GM12878 (cell line): ENCODE measurements at regions not wholly inside any gene's neighbourhood (a gene's known extent, or its start where the extent isn't known, plus 50 kb on each side); places are given as distances from the start of the nearest gene placed in this dataset.

Experiments
- CBX3 ChIP-seq: fragments of 200-600 bp; sonication (generic); IDR thresholded peaks from 2 replicates; pipeline ENCODE4 v1.6.1; 2016; ENCODE audit warnings: low read depth, borderline replicate concordance
- EZH2 ChIP-seq: IDR thresholded peaks from 2 replicates; pipeline ENCODE4 v1.6.1; 2012; ENCODE audit warnings: low read depth, mild to moderate bottlenecking, control low read depth, inconsistent platforms, low read length, borderline replicate concordance; ENCODE audit not compliant: control insufficient read depth
- TF ChIP-seq, protein P1 (sequence below): IDR thresholded peaks from 2 replicates; pipeline ENCODE4 v1.6.1; 2012; ENCODE audit warnings: mild to moderate bottlenecking, low read depth, low read length
- TF ChIP-seq, protein P2 (sequence below): IDR thresholded peaks from 2 replicates; pipeline ENCODE4 v1.6.1; 2012; ENCODE audit warnings: low read depth, low read length, improper control_type of control experiment
- TF ChIP-seq, protein P3 (sequence below): IDR thresholded peaks from 2 replicates; pipeline ENCODE4 v1.6.1; 2011; ENCODE audit warnings: low read depth, low read length, improper control_type of control experiment, borderline replicate concordance

DNA sequence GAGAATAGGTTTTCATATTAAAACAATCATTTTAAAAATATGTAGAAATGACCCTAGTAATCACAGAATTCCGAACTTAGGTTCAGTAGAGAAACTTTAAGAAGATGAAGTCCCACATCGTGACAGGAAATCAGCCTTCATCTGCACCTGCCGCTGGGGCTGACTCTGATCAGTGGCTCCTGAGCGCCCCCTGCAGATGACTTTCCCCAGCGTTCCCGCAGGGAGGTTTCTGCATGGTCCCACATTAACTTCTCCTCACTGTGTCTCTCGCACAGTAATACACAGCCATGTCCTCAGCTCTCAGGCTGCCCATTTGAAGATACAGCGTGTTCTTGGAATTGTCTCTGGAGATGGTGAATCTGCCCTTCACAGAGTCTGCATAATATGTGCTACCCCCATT is 1131.1 kb downstream of the TMEM121 start:
- TF ChIP-seq EZH2 (no peak), CBX3 (no peak)
- TF ChIP-seq, protein P1, sequence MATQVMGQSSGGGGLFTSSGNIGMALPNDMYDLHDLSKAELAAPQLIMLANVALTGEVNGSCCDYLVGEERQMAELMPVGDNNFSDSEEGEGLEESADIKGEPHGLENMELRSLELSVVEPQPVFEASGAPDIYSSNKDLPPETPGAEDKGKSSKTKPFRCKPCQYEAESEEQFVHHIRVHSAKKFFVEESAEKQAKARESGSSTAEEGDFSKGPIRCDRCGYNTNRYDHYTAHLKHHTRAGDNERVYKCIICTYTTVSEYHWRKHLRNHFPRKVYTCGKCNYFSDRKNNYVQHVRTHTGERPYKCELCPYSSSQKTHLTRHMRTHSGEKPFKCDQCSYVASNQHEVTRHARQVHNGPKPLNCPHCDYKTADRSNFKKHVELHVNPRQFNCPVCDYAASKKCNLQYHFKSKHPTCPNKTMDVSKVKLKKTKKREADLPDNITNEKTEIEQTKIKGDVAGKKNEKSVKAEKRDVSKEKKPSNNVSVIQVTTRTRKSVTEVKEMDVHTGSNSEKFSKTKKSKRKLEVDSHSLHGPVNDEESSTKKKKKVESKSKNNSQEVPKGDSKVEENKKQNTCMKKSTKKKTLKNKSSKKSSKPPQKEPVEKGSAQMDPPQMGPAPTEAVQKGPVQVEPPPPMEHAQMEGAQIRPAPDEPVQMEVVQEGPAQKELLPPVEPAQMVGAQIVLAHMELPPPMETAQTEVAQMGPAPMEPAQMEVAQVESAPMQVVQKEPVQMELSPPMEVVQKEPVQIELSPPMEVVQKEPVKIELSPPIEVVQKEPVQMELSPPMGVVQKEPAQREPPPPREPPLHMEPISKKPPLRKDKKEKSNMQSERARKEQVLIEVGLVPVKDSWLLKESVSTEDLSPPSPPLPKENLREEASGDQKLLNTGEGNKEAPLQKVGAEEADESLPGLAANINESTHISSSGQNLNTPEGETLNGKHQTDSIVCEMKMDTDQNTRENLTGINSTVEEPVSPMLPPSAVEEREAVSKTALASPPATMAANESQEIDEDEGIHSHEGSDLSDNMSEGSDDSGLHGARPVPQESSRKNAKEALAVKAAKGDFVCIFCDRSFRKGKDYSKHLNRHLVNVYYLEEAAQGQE, result no peak
- TF ChIP-seq, protein P2, sequence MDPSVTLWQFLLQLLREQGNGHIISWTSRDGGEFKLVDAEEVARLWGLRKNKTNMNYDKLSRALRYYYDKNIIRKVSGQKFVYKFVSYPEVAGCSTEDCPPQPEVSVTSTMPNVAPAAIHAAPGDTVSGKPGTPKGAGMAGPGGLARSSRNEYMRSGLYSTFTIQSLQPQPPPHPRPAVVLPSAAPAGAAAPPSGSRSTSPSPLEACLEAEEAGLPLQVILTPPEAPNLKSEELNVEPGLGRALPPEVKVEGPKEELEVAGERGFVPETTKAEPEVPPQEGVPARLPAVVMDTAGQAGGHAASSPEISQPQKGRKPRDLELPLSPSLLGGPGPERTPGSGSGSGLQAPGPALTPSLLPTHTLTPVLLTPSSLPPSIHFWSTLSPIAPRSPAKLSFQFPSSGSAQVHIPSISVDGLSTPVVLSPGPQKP, result no peak
- TF ChIP-seq, protein P3, sequence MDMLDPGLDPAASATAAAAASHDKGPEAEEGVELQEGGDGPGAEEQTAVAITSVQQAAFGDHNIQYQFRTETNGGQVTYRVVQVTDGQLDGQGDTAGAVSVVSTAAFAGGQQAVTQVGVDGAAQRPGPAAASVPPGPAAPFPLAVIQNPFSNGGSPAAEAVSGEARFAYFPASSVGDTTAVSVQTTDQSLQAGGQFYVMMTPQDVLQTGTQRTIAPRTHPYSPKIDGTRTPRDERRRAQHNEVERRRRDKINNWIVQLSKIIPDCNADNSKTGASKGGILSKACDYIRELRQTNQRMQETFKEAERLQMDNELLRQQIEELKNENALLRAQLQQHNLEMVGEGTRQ, result no peak
